ENCODE measurements at regions not wholly inside any gene's neighbourhood (a gene's known extent, or its start where the extent isn't known, plus 50 kb on each side); places are given as distances from the start of the nearest gene placed in this dataset.

GRCh38 chr3:166285001-166285400 lies 447.8 kb upstream of the BCHE start:
- no peak for TF ChIP-seq CTCF (conservative IDR thresholded peaks at IDR 0.05; ENCODE audit: low read depth, low read length)
- no peak for TF ChIP-seq CHD1 (IDR thresholded peaks at IDR 0.05; ENCODE audit: low read depth, low read length)
- no peak for TF ChIP-seq MAZ (IDR thresholded peaks at IDR 0.05; ENCODE audit: borderline replicate concordance, low read depth, low read length)
- TF ChIP-seq POLR2A (IDR thresholded peaks at IDR 0.05; ENCODE audit: low read depth, low read length) = no peak
- TF ChIP-seq RAD21 (IDR thresholded peaks at IDR 0.05; ENCODE audit: low read length) = no peak
- TF ChIP-seq USF2 (IDR thresholded peaks at IDR 0.05; ENCODE audit: low read depth, low read length) = no peak
- no peak for TF ChIP-seq RFX5 (IDR thresholded peaks at IDR 0.05; ENCODE audit: low read depth, low read length)
- TF ChIP-seq CEBPB (IDR thresholded peaks at IDR 0.05; ENCODE audit: low read depth, low read length) = peak; percentile 65
- no peak for TF ChIP-seq NFE2L2 (IDR thresholded peaks at IDR 0.05; ENCODE audit: low read depth, low read length)
- no peak for TF ChIP-seq SMC3 (IDR thresholded peaks at IDR 0.05; ENCODE audit: low read depth, low read length)
- TF ChIP-seq MAFK (IDR thresholded peaks at IDR 0.05; ENCODE audit: low read depth, low read length) = no peak
- 0 out of 2 replicates have a peak, but pooled peaks have one; percentile 32 for TF ChIP-seq FOS (IDR thresholded peaks at IDR 0.05; ENCODE audit: low read depth, low read length)

Measured in IMR-90 (cell line).